ENCODE measurements at regions not wholly inside any gene's neighbourhood (a gene's known extent, or its start where the extent isn't known, plus 50 kb on each side); places are given as distances from the start of the nearest gene placed in this dataset.

DNA sequence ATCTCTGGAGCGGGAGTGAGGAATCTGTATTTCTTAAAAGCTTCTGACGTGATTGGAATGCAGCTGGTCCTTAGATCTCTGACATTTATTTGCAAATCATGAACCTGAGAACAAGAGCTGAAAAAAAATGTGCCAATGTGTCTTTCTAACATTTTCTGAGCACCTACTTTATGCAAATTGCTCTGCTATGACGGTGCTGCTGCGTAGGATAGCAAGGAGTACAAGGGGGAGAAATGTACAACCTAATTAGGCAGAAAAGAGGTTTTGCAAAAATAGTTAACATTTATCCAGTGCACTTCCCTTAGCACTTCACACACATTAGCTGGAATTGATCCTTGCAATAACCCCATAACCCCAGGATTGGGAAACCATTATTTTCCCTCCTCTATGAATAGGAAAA, 357.5 kb downstream of the TLE4 start:
- no TSS peak for BruUV-seq (replicated peaks)
- Histone ChIP-seq H3K4me3 (no peak overlapping the region), H3K4me2 (no peak overlapping the region), H3K9me3 (ENCODE audit: insufficient read depth, low read depth) (no peaks in the 10 kb centered on the region), H3K9me2 (ENCODE audit: insufficient read depth) (no peaks in the 10 kb centered on the region), H3K27ac (no peak overlapping the region), H4K20me1 (ENCODE audit: insufficient read depth) (no peaks in the 10 kb centered on the region), H3K36me3 (ENCODE audit: low read depth) (no peaks in the 10 kb centered on the region), H3K4me1 (replicated peaks; ENCODE audit: insufficient read depth) (no peaks in the 10 kb centered on the region), H3K27me3 (ENCODE audit: insufficient read depth, low read depth) (no peaks in the 10 kb centered on the region), H3K79me2 (ENCODE audit: low read depth) (no peaks in the 10 kb centered on the region), H3F3A (ENCODE audit: insufficient read depth, low read depth) (no peaks in the 10 kb centered on the region), H2AFZ (no peak overlapping the region)
- TF ChIP-seq, protein P1, sequence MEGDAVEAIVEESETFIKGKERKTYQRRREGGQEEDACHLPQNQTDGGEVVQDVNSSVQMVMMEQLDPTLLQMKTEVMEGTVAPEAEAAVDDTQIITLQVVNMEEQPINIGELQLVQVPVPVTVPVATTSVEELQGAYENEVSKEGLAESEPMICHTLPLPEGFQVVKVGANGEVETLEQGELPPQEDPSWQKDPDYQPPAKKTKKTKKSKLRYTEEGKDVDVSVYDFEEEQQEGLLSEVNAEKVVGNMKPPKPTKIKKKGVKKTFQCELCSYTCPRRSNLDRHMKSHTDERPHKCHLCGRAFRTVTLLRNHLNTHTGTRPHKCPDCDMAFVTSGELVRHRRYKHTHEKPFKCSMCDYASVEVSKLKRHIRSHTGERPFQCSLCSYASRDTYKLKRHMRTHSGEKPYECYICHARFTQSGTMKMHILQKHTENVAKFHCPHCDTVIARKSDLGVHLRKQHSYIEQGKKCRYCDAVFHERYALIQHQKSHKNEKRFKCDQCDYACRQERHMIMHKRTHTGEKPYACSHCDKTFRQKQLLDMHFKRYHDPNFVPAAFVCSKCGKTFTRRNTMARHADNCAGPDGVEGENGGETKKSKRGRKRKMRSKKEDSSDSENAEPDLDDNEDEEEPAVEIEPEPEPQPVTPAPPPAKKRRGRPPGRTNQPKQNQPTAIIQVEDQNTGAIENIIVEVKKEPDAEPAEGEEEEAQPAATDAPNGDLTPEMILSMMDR (conservative IDR thresholded peaks at IDR 0.05), result no peak
- TF ChIP-seq EZH2 (IDR thresholded peaks at IDR 0.05; ENCODE audit: low read depth), result no peak
- intact Hi-C loops (cut with micrococcal nuclease; ENCODE audit: unreplicated experiment), result no loop called here
- CTCF ChIA-PET, result no interaction called here
- POLR2A ChIA-PET (ENCODE audit: unreplicated experiment), result no interaction called here
- no peak for DNase-seq

DNA sequence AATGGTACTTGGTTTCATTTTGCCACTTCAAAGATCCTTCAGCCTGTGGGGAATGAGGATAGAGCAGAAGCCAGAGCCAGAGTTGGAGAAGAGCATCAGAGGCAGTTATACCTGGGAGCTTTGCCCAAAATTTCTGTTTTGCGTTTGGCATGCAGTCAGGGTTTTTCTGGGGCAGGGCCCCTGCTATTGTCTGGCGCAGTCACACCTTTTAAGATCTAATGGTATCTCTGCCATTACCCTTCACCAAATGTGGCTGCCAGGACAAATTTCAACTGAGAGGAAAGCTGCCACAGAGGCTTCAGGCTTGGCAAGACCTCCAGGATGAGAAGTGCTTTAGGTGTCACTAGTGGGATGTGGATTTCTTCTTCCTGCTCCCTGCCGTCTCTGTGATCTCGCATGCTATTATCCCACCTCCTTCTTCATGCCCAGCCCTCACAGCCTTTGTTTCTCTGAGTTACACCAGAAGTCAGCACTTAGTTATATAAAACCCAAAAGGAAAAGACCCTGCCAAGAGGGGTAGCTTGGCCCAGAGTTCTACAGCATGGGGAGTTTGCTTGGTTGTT, 357.0 kb downstream of the TLE4 start:
- ChIA-PET CTCF (no interaction called here), POLR2A (ENCODE audit: unreplicated experiment) (no interaction called here)
- no peaks in the 10 kb centered on the region for H3K9me3 ChIP-seq (ENCODE audit: insufficient read depth, low read depth)
- TF ChIP-seq, protein P1 (conservative IDR thresholded peaks at IDR 0.05), result no peak
- no peak for TF ChIP-seq EZH2 (IDR thresholded peaks at IDR 0.05; ENCODE audit: low read depth)
- H3K4me3 ChIP-seq, result no peak overlapping the region
- H3K4me1 ChIP-seq (replicated peaks; ENCODE audit: insufficient read depth), result no peaks in the 10 kb centered on the region
- no peaks in the 10 kb centered on the region for H3K79me2 ChIP-seq (ENCODE audit: low read depth)
- no peaks in the 10 kb centered on the region for H4K20me1 ChIP-seq (ENCODE audit: insufficient read depth)
- intact Hi-C loops (cut with micrococcal nuclease; ENCODE audit: unreplicated experiment), result no loop called here
- no peak overlapping the region for H3K4me2 ChIP-seq
- no peaks in the 10 kb centered on the region for H3K36me3 ChIP-seq (ENCODE audit: low read depth)
- BruUV-seq (replicated peaks), result no TSS peak
- no peak overlapping the region for H3K27ac ChIP-seq
- no peak for DNase-seq
- H3K27me3 ChIP-seq (ENCODE audit: insufficient read depth, low read depth), result no peaks in the 10 kb centered on the region
- no peak overlapping the region for H2AFZ ChIP-seq
- H3F3A ChIP-seq (ENCODE audit: insufficient read depth, low read depth), result no peaks in the 10 kb centered on the region
- H3K9me2 ChIP-seq (ENCODE audit: insufficient read depth), result no peaks in the 10 kb centered on the region

DNA sequence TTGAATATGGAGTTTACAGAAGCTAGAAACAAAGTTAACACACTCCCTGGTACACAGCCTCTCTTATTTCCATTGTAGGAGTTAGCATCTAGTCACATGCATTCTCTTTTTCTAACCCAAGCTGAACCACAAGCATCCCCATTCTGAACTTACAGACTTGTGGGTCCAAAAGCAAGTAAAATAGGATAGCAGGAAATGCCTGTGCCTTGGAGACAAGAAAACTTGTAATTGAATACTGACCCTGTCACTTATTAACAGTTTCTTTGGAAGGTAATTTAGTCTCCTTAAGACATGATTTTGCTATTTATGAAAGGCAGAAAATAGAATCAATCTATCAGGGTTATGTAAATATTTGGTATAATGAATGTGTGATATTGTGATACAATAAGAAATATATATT, 353.6 kb downstream of the TLE4 start:
- no TSS peak for BruUV-seq (replicated peaks)
- CTCF ChIA-PET, result no interaction called here
- no peaks in the 10 kb centered on the region for H3K79me2 ChIP-seq (ENCODE audit: low read depth)

More for the DNA sequence above, 353.6 kb downstream of the TLE4 start:
- TF ChIP-seq, protein P1 (conservative IDR thresholded peaks at IDR 0.05), result no peak
- TF ChIP-seq EZH2 (IDR thresholded peaks at IDR 0.05; ENCODE audit: low read depth), result no peak
- no peaks in the 10 kb centered on the region for H3K9me2 ChIP-seq (ENCODE audit: insufficient read depth)
- H3K9me3 ChIP-seq (ENCODE audit: insufficient read depth, low read depth), result no peaks in the 10 kb centered on the region
- H4K20me1 ChIP-seq (ENCODE audit: insufficient read depth), result no peaks in the 10 kb centered on the region
- H3K4me1 ChIP-seq (replicated peaks; ENCODE audit: insufficient read depth), result no peaks in the 10 kb centered on the region
- H3K27ac ChIP-seq, result no peak overlapping the region
- POLR2A ChIA-PET (ENCODE audit: unreplicated experiment), result no interaction called here
- no peak overlapping the region for H3K4me3 ChIP-seq
- no peaks in the 10 kb centered on the region for H3K36me3 ChIP-seq (ENCODE audit: low read depth)
- H2AFZ ChIP-seq, result no peak overlapping the region
- no peak overlapping the region for H3K4me2 ChIP-seq
- intact Hi-C loops (cut with micrococcal nuclease; ENCODE audit: unreplicated experiment), result no loop called here
- H3K27me3 ChIP-seq (ENCODE audit: insufficient read depth, low read depth), result no peaks in the 10 kb centered on the region
- H3F3A ChIP-seq (ENCODE audit: insufficient read depth, low read depth), result no peaks in the 10 kb centered on the region
- no peak for DNase-seq
